RPMI8226 (cell line): ENCODE measurements at regions not wholly inside any gene's neighbourhood (a gene's known extent, or its start where the extent isn't known, plus 50 kb on each side); places are given as distances from the start of the nearest gene placed in this dataset.
A peak's percentile ranks its signal among the peaks of the same experiment; 100 is the strongest.

Source experiments
- DNase-seq: peaks from one replicate; pipeline ENCODE4 v3.0.0-alpha.2; 2015

- DNase-seq, result no peak
Observed at GRCh38 chr2:6301426-6301825, 564.3 kb downstream of the CMPK2 start.

GRCh38 chr2:6308986-6309385 is 556.7 kb downstream of the CMPK2 start:
- no peak for DNase-seq

GRCh38 chr2:6309415-6310255 is 556.1 kb downstream of the CMPK2 start:
- DNase-seq, result no peak

- no peak for DNase-seq
Observed at GRCh38 chr2:6310256-6311215, 555.2 kb downstream of the CMPK2 start.

- DNase-seq, result no peak
Observed at GRCh38 chr2:6312367-6312766, 553.3 kb downstream of the CMPK2 start.

- DNase-seq, result no peak
Observed at GRCh38 chr2:6314218-6314960, 551.3 kb downstream of the CMPK2 start.

GRCh38 chr2:6325616-6326015 is 540.1 kb downstream of the CMPK2 start:
- no peak for DNase-seq

- DNase-seq, result no peak
Observed at GRCh38 chr2:6326958-6327357, 538.7 kb downstream of the CMPK2 start.

GRCh38 chr2:6336752-6337471 is 528.8 kb downstream of the CMPK2 start:
- no peak for DNase-seq

GRCh38 chr2:6337472-6337820 is 528.3 kb downstream of the CMPK2 start:
- DNase-seq, result no peak

GRCh38 chr2:6341588-6342129 is 524.0 kb downstream of the CMPK2 start:
- no peak for DNase-seq

GRCh38 chr2:6342273-6342920 is 523.3 kb downstream of the CMPK2 start:
- DNase-seq, result no peak

- peak; percentile 26 for DNase-seq
Observed at GRCh38 chr2:6343076-6343475, 522.6 kb downstream of the CMPK2 start.

GRCh38 chr2:6352247-6352646 is 513.5 kb downstream of the CMPK2 start:
- peak; percentile 57 for DNase-seq

GRCh38 chr2:6352906-6353515 is 512.7 kb downstream of the CMPK2 start:
- DNase-seq, result no peak

- DNase-seq, result no peak
Observed at GRCh38 chr2:6353669-6354068, 512.0 kb downstream of the CMPK2 start.

GRCh38 chr2:6354546-6354945 is 511.2 kb downstream of the CMPK2 start:
- no peak for DNase-seq

- DNase-seq, result no peak
Observed at GRCh38 chr2:6355886-6356761, 509.6 kb downstream of the CMPK2 start.

GRCh38 chr2:6358546-6358945 is 507.2 kb downstream of the CMPK2 start:
- DNase-seq, result no peak

- DNase-seq, result no peak
Observed at GRCh38 chr2:6358985-6359384, 506.7 kb downstream of the CMPK2 start.
